GM23338 (cell line): ENCODE measurements at regions not wholly inside any gene's neighbourhood (a gene's known extent, or its start where the extent isn't known, plus 50 kb on each side); places are given as distances from the start of the nearest gene placed in this dataset.

Source experiments
- CTCF ChIP-seq, 2 experiments: fragments of 200-600 bp in 1 of 2; sonication (generic) in 1 of 2; conservative IDR thresholded peaks; 2 replicates each; pipeline versions ENCODE4 v1.5.1 to v1.6.1; 2016 to 2017; ENCODE audit warnings: antibody characterized with exemption in 2 of 2, low read depth in 2 of 2, mild to moderate bottlenecking in 2 of 2, moderate library complexity in 1 of 2
- EZH2 ChIP-seq: fragments of 200-600 bp; sonication (generic); IDR thresholded peaks from one replicate; pipeline ENCODE4 v1.8.0; 2017; ENCODE audit warnings: antibody characterized with exemption, mild to moderate bottlenecking, low read depth; ENCODE audit not compliant: unreplicated experiment
- EZH2phosphoT487 ChIP-seq: fragments of 200-600 bp; sonication (generic); IDR thresholded peaks from one replicate; pipeline ENCODE4 v1.8.1; 2018; ENCODE audit warnings: antibody characterized with exemption; ENCODE audit not compliant: unreplicated experiment
- JUNB ChIP-seq: IDR thresholded peaks from one replicate; pipeline ENCODE4 v1.6.1; 2016; ENCODE audit warnings: antibody characterized with exemption; ENCODE audit not compliant: unreplicated experiment
- NANOG ChIP-seq: IDR thresholded peaks from 2 replicates; pipeline ENCODE4 v1.6.1; 2016; ENCODE audit warnings: antibody characterized with exemption, borderline replicate concordance
- POLR2AphosphoS5 ChIP-seq: IDR thresholded peaks from 2 replicates; pipeline ENCODE4 v1.6.1; 2016; ENCODE audit warnings: antibody characterized with exemption, low read depth
- REST ChIP-seq: IDR thresholded peaks from one replicate; pipeline ENCODE4 v1.6.1; 2018; ENCODE audit warnings: antibody characterized with exemption; ENCODE audit not compliant: unreplicated experiment
- TF ChIP-seq, protein P1 (sequence below): fragments of 250-450 bp; sonication (Bioruptor Pico); IDR thresholded peaks from 2 replicates; pipeline ENCODE4 v1.5.0; 2020; ENCODE audit warnings: mild to moderate bottlenecking, moderate library complexity
- TF ChIP-seq, protein P2 (sequence below): IDR thresholded peaks from 2 replicates; pipeline ENCODE4 v1.6.1; 2016; ENCODE audit warnings: antibody characterized with exemption

- TF ChIP-seq CTCF (conservative IDR thresholded peaks at IDR 0.05; ENCODE audit: low read depth in 2 of 2) (no peak), REST (no peak), EZH2 (no peak), EZH2phosphoT487 (no peak), POLR2AphosphoS5 (no peak), NANOG (no peak), JUNB (no peak)
- TF ChIP-seq, protein P1, sequence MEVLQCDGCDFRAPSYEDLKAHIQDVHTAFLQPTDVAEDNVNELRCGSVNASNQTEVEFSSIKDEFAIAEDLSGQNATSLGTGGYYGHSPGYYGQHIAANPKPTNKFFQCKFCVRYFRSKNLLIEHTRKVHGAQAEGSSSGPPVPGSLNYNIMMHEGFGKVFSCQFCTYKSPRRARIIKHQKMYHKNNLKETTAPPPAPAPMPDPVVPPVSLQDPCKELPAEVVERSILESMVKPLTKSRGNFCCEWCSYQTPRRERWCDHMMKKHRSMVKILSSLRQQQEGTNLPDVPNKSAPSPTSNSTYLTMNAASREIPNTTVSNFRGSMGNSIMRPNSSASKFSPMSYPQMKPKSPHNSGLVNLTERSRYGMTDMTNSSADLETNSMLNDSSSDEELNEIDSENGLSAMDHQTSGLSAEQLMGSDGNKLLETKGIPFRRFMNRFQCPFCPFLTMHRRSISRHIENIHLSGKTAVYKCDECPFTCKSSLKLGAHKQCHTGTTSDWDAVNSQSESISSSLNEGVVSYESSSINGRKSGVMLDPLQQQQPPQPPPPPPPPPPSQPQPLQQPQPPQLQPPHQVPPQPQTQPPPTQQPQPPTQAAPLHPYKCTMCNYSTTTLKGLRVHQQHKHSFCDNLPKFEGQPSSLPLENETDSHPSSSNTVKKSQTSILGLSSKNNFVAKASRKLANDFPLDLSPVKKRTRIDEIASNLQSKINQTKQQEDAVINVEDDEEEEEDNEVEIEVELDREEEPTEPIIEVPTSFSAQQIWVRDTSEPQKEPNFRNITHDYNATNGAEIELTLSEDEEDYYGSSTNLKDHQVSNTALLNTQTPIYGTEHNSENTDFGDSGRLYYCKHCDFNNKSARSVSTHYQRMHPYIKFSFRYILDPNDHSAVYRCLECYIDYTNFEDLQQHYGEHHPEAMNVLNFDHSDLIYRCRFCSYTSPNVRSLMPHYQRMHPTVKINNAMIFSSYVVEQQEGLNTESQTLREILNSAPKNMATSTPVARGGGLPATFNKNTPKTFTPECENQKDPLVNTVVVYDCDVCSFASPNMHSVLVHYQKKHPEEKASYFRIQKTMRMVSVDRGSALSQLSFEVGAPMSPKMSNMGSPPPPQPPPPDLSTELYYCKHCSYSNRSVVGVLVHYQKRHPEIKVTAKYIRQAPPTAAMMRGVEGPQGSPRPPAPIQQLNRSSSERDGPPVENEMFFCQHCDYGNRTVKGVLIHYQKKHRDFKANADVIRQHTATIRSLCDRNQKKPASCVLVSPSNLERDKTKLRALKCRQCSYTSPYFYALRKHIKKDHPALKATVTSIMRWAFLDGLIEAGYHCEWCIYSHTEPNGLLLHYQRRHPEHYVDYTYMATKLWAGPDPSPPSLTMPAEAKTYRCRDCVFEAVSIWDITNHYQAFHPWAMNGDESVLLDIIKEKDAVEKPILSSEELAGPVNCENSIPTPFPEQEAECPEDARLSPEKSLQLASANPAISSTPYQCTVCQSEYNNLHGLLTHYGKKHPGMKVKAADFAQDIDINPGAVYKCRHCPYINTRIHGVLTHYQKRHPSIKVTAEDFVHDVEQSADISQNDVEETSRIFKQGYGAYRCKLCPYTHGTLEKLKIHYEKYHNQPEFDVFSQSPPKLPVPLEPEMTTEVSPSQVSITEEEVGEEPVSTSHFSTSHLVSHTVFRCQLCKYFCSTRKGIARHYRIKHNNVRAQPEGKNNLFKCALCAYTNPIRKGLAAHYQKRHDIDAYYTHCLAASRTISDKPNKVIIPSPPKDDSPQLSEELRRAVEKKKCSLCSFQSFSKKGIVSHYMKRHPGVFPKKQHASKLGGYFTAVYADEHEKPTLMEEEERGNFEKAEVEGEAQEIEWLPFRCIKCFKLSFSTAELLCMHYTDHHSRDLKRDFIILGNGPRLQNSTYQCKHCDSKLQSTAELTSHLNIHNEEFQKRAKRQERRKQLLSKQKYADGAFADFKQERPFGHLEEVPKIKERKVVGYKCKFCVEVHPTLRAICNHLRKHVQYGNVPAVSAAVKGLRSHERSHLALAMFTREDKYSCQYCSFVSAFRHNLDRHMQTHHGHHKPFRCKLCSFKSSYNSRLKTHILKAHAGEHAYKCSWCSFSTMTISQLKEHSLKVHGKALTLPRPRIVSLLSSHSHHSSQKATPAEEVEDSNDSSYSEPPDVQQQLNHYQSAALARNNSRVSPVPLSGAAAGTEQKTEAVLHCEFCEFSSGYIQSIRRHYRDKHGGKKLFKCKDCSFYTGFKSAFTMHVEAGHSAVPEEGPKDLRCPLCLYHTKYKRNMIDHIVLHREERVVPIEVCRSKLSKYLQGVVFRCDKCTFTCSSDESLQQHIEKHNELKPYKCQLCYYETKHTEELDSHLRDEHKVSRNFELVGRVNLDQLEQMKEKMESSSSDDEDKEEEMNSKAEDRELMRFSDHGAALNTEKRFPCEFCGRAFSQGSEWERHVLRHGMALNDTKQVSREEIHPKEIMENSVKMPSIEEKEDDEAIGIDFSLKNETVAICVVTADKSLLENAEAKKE (CRISPR knock-in tag): no peak
- TF ChIP-seq, protein P2, sequence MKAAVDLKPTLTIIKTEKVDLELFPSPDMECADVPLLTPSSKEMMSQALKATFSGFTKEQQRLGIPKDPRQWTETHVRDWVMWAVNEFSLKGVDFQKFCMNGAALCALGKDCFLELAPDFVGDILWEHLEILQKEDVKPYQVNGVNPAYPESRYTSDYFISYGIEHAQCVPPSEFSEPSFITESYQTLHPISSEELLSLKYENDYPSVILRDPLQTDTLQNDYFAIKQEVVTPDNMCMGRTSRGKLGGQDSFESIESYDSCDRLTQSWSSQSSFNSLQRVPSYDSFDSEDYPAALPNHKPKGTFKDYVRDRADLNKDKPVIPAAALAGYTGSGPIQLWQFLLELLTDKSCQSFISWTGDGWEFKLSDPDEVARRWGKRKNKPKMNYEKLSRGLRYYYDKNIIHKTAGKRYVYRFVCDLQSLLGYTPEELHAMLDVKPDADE: no peak
Observed at GRCh38 chr5:179414459-179415261, 69.4 kb upstream of the ADAMTS2 start.
